Panc1 (cell line): ENCODE measurements at regions not wholly inside any gene's neighbourhood (a gene's known extent, or its start where the extent isn't known, plus 50 kb on each side); places are given as distances from the start of the nearest gene placed in this dataset.

Experiments used
- POLR2AphosphoS5 ChIP-seq: IDR thresholded peaks from 2 replicates; pipeline ENCODE4 v1.6.1; 2012; ENCODE audit warnings: mild to moderate bottlenecking, low read depth, low read length, moderate library complexity
- TCF7L2 ChIP-seq: IDR thresholded peaks from 2 replicates; pipeline ENCODE4 v1.6.1; 2011; ENCODE audit warnings: mild to moderate bottlenecking, low read depth, low read length, inconsistent platforms
- TF ChIP-seq, protein P1 (sequence below): fragments of 450-650 bp; IDR thresholded peaks from 2 replicates; pipeline ENCODE4 v1.5.1; 2017; ENCODE audit warnings: mild to moderate bottlenecking
- TF ChIP-seq, protein P2 (sequence below), 2 experiments: IDR thresholded peaks; 2 replicates each; pipeline ENCODE4 v1.6.1; 2011 to 2012; ENCODE audit warnings: low read depth in 2 of 2, control low read depth in 1 of 2, low read length in 1 of 2, mild to moderate bottlenecking in 1 of 2, moderate library complexity in 1 of 2; ENCODE audit not compliant: insufficient read depth in 1 of 2

- TF ChIP-seq, protein P1, sequence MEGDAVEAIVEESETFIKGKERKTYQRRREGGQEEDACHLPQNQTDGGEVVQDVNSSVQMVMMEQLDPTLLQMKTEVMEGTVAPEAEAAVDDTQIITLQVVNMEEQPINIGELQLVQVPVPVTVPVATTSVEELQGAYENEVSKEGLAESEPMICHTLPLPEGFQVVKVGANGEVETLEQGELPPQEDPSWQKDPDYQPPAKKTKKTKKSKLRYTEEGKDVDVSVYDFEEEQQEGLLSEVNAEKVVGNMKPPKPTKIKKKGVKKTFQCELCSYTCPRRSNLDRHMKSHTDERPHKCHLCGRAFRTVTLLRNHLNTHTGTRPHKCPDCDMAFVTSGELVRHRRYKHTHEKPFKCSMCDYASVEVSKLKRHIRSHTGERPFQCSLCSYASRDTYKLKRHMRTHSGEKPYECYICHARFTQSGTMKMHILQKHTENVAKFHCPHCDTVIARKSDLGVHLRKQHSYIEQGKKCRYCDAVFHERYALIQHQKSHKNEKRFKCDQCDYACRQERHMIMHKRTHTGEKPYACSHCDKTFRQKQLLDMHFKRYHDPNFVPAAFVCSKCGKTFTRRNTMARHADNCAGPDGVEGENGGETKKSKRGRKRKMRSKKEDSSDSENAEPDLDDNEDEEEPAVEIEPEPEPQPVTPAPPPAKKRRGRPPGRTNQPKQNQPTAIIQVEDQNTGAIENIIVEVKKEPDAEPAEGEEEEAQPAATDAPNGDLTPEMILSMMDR: no peak
- no peak for TF ChIP-seq POLR2AphosphoS5
- TF ChIP-seq, protein P2, sequence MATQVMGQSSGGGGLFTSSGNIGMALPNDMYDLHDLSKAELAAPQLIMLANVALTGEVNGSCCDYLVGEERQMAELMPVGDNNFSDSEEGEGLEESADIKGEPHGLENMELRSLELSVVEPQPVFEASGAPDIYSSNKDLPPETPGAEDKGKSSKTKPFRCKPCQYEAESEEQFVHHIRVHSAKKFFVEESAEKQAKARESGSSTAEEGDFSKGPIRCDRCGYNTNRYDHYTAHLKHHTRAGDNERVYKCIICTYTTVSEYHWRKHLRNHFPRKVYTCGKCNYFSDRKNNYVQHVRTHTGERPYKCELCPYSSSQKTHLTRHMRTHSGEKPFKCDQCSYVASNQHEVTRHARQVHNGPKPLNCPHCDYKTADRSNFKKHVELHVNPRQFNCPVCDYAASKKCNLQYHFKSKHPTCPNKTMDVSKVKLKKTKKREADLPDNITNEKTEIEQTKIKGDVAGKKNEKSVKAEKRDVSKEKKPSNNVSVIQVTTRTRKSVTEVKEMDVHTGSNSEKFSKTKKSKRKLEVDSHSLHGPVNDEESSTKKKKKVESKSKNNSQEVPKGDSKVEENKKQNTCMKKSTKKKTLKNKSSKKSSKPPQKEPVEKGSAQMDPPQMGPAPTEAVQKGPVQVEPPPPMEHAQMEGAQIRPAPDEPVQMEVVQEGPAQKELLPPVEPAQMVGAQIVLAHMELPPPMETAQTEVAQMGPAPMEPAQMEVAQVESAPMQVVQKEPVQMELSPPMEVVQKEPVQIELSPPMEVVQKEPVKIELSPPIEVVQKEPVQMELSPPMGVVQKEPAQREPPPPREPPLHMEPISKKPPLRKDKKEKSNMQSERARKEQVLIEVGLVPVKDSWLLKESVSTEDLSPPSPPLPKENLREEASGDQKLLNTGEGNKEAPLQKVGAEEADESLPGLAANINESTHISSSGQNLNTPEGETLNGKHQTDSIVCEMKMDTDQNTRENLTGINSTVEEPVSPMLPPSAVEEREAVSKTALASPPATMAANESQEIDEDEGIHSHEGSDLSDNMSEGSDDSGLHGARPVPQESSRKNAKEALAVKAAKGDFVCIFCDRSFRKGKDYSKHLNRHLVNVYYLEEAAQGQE (IDR thresholded peaks at IDR 0.05; ENCODE audit: insufficient read depth in 1 of 2, low read depth in 2 of 2, low read length in 1 of 2): no peak
- no peak for TF ChIP-seq TCF7L2
Observed at GRCh38 chr2:220916931-220917330, 655.2 kb downstream of the EPHA4 start.
